WERI-Rb-1 (cell line): ENCODE measurements at regions not wholly inside any gene's neighbourhood (a gene's known extent, or its start where the extent isn't known, plus 50 kb on each side); places are given as distances from the start of the nearest gene placed in this dataset.

Experiments
- DNase-seq: peaks from one replicate; pipeline ENCODE4 v3.0.0-alpha.2; 2020
- H3K27ac ChIP-seq: fragments of 250-450 bp; sonication (Bioruptor Pico); 2 replicates; pipeline ENCODE4 v1.5.1; 2020; ENCODE audit warnings: mild to moderate bottlenecking, moderate library complexity
- H3K27me3 ChIP-seq: fragments of 250-450 bp; sonication (Bioruptor Pico); 2 replicates; pipeline ENCODE4 v1.5.1; 2021; ENCODE audit warnings: mild to moderate bottlenecking, low read depth, moderate library complexity; ENCODE audit not compliant: insufficient read depth, severe bottlenecking
- H3K36me3 ChIP-seq: fragments of 250-450 bp; sonication (Bioruptor Pico); 2 replicates; pipeline ENCODE4 v1.5.1; 2020; ENCODE audit warnings: mild to moderate bottlenecking, moderate library complexity
- H3K4me3 ChIP-seq: 2 replicates; pipeline ENCODE4 v1.5.1; 2011; ENCODE audit warnings: low read depth, mild to moderate bottlenecking, control low read depth, low read length
- H3K9me3 ChIP-seq: fragments of 250-450 bp; sonication (Bioruptor Pico); 2 replicates; pipeline ENCODE4 v1.5.1; 2021; ENCODE audit warnings: mild to moderate bottlenecking, moderate library complexity; ENCODE audit not compliant: severe bottlenecking
- CTCF ChIP-seq: IDR thresholded peaks from 2 replicates; pipeline ENCODE4 v1.5.1; 2011; ENCODE audit warnings: low read depth, mild to moderate bottlenecking, control low read depth, inconsistent platforms, low read length

- Histone ChIP-seq H3K27ac (no peak overlapping the region), H3K27me3 (no peaks in the 10 kb centered on the region), H3K4me3 (no peak overlapping the region), H3K9me3 (no peaks in the 10 kb centered on the region), H3K36me3 (no peaks in the 10 kb centered on the region)
- TF ChIP-seq CTCF, result no peak
- DNase-seq, result no peak
Measured at GRCh38 chr2:222037211-222037610, 261.6 kb downstream of the PAX3 start.

- no peak for TF ChIP-seq CTCF
- no peaks in the 10 kb centered on the region for H3K9me3 ChIP-seq
- DNase-seq, result no peak
- no peak overlapping the region for H3K4me3 ChIP-seq
- no peaks in the 10 kb centered on the region for H3K27me3 ChIP-seq
- no peak overlapping the region for H3K27ac ChIP-seq
- no peaks in the 10 kb centered on the region for H3K36me3 ChIP-seq
Measured at GRCh38 chr2:222034058-222034457, 264.7 kb downstream of the PAX3 start.

GRCh38 chr2:222033541-222033940, 265.3 kb downstream of the PAX3 start:
- H3K36me3 ChIP-seq, result no peaks in the 10 kb centered on the region
- no peaks in the 10 kb centered on the region for H3K9me3 ChIP-seq
- no peak for TF ChIP-seq CTCF
- no peak overlapping the region for H3K4me3 ChIP-seq
- no peak overlapping the region for H3K27ac ChIP-seq
- H3K27me3 ChIP-seq, result no peaks in the 10 kb centered on the region
- DNase-seq, result no peak

- Histone ChIP-seq H3K4me3 (no peak overlapping the region), H3K36me3 (no peaks in the 10 kb centered on the region), H3K27ac (no peak overlapping the region), H3K27me3 (no peaks in the 10 kb centered on the region), H3K9me3 (no peaks in the 10 kb centered on the region)
- no peak for DNase-seq
- no peak for TF ChIP-seq CTCF
Measured at GRCh38 chr2:222025881-222026271, 272.9 kb downstream of the PAX3 start.

GRCh38 chr2:222024932-222025880, 273.6 kb downstream of the PAX3 start:
- Histone ChIP-seq H3K27ac (no peak overlapping the region), H3K36me3 (no peaks in the 10 kb centered on the region), H3K4me3 (no peak overlapping the region), H3K9me3 (no peaks in the 10 kb centered on the region), H3K27me3 (no peaks in the 10 kb centered on the region)
- TF ChIP-seq CTCF, result peak; percentile 46
- no peak for DNase-seq
